ENCODE measurements at regions not wholly inside any gene's neighbourhood (a gene's known extent, or its start where the extent isn't known, plus 50 kb on each side); places are given as distances from the start of the nearest gene placed in this dataset.

DNA sequence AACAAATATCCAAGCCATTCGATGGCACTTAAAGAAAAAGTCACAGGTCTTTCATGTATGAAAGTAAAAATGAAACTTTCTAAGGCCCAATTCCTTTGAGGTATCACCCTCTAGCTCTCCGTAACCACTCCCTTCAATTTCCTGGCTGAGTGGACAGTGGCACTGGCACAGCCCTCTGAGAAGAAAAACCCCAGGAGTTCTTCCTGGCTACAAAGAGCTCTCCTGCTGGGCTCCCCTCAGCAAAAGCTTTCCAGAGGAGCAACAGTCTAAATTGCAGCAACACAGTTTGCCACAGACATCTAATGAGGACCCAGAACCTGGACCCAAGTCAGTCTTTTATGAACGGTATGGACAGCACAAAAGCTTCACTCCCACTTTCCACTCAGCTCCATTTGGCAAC lies 71.8 kb downstream of the FUNDC1 start:
- DNase-seq (ENCODE audit: low spot score): no peak

DNA sequence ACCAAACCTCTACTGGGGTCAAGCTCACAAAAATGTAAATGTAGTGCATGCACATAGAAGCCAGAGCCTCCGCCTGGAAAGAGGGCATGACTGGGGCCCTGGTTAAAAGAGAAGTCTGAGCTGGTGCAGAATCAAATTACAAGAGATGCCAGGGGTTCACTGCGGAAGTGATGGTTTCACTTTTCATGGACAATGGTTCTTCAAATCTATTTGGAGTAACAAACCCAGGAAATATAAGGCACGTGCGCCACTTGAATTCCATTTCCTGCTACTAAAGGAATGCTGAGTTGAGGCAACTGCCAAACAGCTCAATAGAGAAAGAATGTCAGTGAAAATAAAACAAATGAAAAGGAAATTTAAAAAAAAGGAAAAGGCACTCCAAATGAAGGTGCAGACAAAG lies 79.8 kb downstream of the FUNDC1 start:
- DNase-seq (ENCODE audit: low spot score): peak; percentile 36

DNA sequence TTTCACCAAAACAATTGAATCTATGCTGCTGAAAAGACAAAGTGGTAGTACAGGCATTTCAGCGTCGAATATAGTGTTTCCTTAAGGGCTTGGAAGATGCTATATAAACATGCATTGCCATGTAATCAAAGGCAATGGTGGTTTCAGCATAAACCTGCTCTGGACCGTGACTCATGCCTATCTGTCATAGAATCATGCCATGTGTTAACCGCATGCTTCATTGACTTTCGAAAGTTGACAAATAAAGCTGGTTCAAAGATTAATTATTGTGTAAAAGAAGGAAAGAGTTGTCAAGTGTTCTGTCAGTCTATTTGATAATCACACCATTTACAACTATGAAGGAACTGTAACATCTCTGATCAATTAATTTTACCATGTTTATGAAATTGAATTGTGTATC lies 83.2 kb downstream of the FUNDC1 start:
- DNase-seq (ENCODE audit: low spot score): peak; percentile 45

DNA sequence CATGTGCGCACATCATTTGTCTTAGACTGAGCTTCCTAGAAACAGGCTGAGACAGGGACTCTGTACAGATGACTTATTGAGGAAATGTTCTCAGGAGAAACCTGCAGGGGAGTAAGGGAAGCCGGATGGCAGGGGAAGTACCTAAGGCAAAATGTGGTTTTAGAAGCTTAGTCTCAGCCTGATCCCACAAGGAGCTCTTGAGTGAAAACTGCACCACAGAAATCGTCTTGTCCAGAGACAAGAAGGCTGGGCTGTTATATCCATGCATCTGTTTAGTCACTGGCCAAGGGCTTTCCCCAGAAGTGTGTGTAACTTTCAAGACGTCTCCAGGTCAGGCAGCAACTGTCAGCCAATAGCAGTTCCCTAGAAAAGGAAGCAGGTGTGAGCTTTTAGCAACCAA lies 86.0 kb downstream of the FUNDC1 start:
- peak; percentile 26 for DNase-seq (ENCODE audit: low spot score)

DNA sequence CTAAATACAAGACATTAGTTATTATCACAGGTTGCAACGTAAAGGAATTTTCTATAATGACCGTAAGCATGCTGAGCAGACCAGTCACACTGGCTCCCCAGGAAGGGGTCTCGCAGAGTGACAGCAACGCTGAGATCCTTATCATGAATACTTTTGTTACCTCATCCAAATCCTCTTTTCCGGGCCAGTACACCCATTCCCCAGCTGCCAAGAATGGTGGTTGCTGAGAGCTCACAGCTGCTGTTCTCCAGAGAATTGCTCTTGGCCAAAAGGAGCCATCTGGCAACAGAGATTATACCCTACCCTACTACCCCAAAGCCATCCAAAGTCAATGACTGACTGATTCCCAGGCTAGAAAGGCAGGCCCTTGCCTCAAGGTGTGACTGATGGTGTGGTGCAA lies 91.6 kb downstream of the FUNDC1 start:
- DNase-seq (ENCODE audit: low spot score): no peak

DNA sequence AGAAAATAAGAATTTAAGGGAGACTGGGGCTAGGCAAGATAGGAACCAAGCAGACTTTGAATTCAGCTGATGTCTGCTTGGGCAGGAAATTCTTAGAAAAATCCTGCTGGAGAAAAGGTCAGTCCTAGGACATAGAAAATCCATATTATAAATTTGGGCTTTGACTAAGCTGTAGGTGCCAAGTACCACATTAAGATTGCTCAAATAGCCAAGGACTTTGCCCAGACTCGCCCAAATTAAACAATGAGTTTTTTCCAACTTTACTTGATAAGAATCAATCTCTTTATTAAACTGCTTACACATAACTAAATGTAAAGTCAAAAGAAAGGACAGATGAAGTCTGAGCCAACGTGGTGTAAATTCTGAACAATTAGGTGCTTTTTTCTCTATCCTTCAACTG lies 95.4 kb downstream of the FUNDC1 start:
- DNase-seq (ENCODE audit: low spot score): no peak

DNA sequence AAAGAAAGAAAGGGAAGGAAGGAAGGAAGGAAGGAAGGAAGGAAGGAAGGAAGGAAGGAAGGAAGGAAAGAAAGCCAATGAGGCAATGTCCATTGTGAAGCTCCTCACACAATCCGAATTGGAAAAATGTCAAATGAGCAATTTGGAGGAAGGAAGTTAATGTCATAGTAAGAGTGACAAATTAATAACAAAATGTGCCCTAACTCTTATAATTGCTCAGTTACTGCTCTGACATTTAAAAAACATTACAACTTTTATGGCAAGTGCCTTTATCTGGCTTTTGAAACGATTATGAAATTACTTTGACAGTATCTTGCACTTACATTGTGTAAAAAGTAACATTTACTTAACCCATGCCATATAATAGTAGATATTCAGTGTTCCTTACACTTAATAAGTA lies 96.5 kb upstream of the EFHC2 start:
- DNase-seq (ENCODE audit: low spot score): no peak

DNA sequence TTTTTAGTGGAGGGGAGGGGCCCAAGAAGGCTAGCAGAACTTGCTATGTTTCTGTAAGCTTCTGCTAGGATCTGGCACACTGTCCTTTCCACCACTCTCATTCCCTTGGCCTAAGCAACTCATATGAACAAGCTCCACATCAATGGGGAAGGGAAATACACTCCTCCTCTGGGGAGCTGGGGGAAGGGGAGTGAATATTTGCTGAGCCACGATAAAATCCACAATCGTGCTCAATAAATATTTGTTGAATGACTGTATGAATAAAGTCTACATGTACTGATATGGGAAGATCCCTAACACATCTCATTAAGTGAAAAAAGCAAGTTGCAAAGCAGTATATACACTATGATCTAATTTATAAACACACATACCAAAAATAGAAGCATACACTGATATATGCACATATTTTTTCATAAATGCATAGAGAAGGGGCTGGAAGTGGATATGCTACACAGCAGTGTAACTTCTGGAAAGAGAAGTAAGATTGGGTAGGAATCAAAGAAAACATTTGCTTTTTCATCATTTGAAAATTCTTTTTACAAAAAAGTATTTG lies 95.8 kb upstream of the EFHC2 start:
- no peak for DNase-seq (ENCODE audit: low spot score)

DNA sequence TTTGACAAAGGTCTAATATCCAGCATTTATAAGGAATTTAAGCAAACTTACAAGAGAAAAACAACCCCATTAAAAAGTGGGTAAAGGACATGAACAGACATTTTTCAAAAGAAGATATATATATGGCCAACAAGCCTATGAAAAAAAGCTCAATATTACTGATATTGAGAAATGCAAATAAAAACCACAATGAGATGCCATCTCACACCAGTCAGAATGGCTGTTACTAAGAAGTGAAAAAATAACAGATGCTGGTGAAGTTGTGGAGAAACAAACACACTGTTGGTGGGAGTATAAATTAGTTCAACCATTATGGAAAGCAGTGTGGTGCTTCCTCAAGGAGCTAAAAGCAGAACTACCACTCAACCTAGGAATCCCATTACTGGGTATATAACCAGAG lies 91.6 kb upstream of the EFHC2 start:
- DNase-seq (ENCODE audit: low spot score): no peak

DNA sequence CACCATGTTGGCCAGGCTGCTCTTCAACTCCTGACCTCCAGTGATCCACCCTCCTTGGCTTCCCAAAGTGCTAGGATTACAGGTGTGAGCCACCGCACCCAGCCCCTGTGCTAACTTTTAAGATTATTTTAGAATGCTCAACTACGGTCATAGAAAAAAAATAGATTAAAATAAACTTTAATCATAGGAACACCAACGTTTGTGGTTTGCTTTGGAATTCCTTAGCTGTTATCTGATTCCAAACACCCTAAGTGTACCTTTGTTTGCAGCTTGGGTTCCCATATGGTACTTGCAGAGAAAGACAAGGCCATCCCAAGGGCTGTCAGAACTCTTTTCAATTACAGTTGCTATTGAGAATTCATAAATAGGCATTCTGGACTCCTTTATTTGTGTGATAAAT lies 90.1 kb upstream of the EFHC2 start:
- no peak for DNase-seq (ENCODE audit: low spot score)

DNA sequence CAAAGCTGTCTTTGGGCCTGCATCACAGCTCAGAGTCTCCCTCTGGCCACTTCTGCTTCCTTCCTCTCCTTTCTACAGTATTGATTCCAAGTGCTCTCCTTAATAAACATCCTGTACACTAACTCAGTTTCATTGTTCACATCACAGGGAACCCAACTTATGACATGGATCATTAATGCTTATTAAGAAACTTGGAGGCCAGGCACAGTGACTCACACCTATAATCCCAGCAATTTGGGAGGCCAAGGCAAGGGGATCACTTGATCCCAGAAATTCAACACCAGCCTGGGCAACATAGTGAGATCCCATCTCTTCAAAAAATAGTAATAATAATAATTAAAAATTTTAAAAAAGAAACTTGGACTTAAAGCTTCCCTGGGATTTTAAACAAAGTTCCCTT lies 89.2 kb upstream of the EFHC2 start:
- DNase-seq (ENCODE audit: low spot score): peak; percentile 4

DNA sequence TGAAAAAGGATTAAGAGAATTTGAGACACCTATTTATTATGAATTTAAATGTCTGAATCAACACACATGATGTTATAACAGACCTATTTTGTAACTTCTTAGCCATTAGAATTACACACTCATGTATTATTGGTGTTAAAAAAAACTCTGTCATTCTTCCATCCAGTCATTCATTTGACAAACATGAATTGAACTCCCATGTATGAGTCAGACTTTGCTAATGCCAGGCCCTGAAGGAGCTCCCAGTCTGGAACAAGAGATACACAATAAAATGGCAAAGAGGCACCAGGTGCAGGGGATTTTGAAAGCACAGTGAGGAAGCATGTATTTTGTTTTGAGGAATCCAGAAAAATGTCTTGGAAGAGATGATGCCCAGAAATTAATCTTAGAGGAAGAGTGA lies 87.7 kb upstream of the EFHC2 start:
- peak; percentile 71 for DNase-seq (ENCODE audit: low spot score)

DNA sequence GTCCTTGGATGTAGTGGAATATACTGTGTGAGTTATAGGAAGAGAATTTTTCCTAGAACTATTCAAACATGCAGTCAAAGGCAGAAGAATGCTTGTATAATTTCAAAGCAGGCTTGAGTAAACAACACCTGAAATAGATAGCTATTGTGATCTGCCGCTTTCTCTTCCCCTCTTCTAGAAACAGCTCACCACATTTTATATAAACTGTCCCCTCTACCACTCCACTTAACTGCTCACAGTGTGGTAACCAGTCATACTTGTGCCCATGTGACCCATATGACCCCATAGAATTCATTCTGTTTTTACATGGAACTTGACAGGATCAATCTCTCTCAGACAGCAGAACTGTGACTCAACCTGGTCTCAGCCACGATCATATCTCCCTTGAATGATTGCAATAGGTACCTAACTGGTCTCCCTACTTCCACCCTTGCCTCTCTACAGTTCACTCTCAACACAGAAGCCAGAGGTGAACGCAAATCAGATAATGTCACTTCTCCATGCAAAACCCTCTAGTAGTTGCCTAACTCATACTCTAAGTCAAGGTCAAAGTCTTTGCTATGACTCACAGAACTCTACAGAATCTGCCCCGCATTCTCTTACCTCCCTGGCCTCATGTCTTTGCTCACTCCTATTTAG lies 85.6 kb upstream of the EFHC2 start:
- peak; percentile 23 for DNase-seq (ENCODE audit: low spot score)

DNA sequence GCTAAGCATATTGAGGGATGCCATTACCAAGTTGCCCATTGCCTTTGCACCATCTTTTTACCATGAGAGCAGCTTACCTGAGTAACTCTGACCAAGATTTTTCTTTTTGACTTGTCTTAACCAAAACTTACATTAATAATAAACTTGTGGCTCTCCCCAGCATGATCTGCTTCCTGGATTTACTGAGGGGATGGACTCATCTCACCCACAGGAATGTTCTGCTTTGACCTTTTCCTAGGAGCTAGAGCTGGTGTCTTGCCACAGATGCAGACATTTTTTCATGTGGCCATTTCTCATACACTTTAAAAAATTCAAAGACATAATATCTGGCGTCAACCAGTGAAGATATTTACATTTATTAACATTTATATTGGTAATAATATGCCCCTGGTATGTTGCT lies 79.2 kb upstream of the EFHC2 start:
- peak; percentile 78 for DNase-seq (ENCODE audit: low spot score)

DNA sequence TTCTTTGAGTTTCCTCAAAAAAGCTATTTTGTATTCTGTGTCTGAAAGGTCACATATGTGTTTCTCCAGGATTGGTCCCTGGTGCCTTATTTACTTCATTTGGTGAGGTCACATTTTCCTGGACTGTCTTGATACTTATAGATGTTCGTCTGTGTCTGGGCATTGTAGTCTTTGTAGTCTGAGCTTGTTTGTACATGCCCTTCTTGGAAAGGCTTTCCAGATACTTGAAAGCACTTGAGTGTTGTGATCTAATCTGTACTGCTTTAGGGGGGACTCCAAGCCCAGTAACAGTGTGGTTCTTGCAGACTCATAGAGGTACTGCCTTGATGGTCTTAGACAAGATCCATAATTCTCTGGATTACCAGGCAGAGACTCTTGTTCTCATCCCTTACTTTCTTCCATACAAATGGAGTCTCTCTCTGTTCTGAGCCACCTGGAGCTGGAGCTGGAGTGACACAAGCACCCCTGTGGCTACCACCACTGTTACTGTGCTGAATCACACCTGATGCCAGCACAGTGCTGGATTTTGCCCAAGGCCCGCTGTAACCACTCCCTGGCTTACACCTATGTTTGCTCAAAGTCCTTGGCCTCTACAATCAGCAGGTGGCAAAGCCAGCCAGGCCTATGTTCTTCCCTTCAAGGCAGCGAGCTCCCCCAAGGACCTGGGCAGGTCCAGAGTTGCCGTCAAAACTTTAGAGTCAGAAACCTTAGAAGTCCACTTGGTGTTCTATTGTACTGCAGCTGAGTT lies 72.3 kb upstream of the EFHC2 start:
- no peak for DNase-seq (ENCODE audit: low spot score)

DNA sequence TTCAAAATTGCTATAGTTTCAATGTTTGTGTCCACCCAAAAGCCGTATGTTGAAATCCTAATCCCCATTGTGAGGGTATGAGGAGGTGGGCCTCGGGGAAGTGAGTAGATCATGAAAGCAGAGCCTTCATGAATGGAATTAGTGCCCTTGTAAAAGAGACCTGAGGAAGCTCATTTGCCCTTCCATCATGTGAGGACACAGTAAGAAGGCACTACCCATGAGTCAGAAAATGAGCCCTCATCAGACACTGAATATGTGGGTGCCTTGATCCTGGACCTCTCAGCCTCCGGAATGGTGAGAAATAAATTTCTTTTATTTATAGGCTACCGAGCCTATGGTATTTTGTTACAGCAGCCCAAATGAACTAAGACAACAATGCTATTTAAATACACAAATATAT lies 57.7 kb upstream of the EFHC2 start:
- peak; percentile 2 for DNase-seq (ENCODE audit: low spot score)

DNA sequence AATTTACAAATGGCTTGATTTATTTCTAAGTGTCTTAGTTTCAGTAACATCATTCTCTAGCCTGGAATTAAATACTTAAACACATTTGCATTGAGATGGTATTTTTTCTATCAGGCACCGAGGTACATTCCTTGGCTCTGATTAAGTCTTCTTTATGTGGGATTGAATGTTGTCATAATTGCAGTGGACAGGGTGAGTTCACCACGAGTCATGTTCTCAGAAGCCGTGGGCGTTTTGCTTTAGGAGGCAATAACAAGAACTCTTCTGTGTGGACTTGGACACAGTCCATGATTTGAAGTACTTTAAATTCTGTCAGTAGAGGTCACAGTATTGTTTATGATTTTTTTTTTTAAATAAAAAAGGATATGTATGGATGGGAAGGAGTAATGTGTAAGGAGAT lies 57.1 kb upstream of the EFHC2 start:
- peak; percentile 90 for DNase-seq (ENCODE audit: low spot score)

DNA sequence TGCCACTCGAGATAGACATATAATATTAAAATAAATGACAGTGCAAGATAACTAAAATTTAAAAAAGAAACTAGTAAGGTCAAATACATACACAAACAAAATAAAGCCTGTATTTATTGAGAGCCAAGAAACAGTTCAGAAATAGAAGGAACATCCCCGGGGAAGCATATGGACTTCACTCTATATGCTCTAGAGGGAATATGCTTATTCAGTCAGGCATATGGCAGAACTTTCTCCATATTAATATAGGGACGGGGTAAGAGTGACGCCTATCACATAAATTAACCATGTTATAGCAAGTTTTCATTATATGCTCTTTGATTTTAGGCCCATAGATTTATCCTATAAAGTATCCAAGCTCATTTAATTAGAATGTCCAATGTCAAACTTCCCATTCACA lies 56.7 kb upstream of the EFHC2 start:
- DNase-seq (ENCODE audit: low spot score): no peak

Data from kidney tubule cell (primary cell).